Stomach (tissue), 8 donors: ENCODE measurements at regions not wholly inside any gene's neighbourhood (a gene's known extent, or its start where the extent isn't known, plus 50 kb on each side); places are given as distances from the start of the nearest gene placed in this dataset.

ENCODE experiments used
- DNase-seq, 2 donors: peaks; one replicate each; pipeline versions ENCODE4 v3.0.0 to v3.0.0-alpha.2; 2013 to 2019
- H3K27ac ChIP-seq, 5 donors: fragments of 200-600 bp in 4 of 5; sonication (generic) in 4 of 5; one replicate each; pipeline ENCODE4 v1.5.1; 2013 to 2019; ENCODE audit warnings: mild to moderate bottlenecking in 1 of 5, moderate library complexity in 1 of 5
- H3K27me3 ChIP-seq, 3 donors: fragments of 200-600 bp; sonication (generic); one replicate each; pipeline ENCODE4 v1.5.1; 2017 to 2019; ENCODE audit warnings: mixed run types in 1 of 3
- H3K36me3 ChIP-seq, 4 donors: fragments of 200-600 bp; sonication (generic); 1 replicate in 3 of 4; 2 replicates in 1 of 4; pipeline ENCODE4 v1.5.1; 2016 to 2019
- H3K4me1 ChIP-seq, 4 donors: fragments of 200-600 bp; sonication (generic); one replicate each; pipeline ENCODE4 v1.5.1; 2016 to 2019
- H3K4me3 ChIP-seq, 4 donors: fragments of 200-600 bp; sonication (generic) in 3 of 4; one replicate each; pipeline ENCODE4 v1.5.1; 2016 to 2019; ENCODE audit warnings: mild to moderate bottlenecking in 1 of 4
- H3K9me3 ChIP-seq, 4 donors: fragments of 200-600 bp; sonication (generic); one replicate each; pipeline ENCODE4 v1.5.1; 2016 to 2019
- CTCF ChIP-seq, 7 experiments: fragments of 450-650 bp in 4 of 7; fragments of 200-600 bp in 3 of 7; sonication (generic) in 3 of 7; IDR thresholded peaks; one replicate each; pipeline ENCODE4 v1.5.1; 2016 to 2019; ENCODE audit warnings: antibody characterized with exemption in 7 of 7, control low read depth in 2 of 7, mild to moderate bottlenecking in 1 of 7
- EP300 ChIP-seq: sonication (generic); formaldehyde crosslinking; IDR thresholded peaks from one replicate; pipeline ENCODE4 v1.6.1; 2017; ENCODE audit warnings: antibody characterized with exemption
- POLR2A ChIP-seq, 4 donors: fragments of 450-650 bp; IDR thresholded peaks; one replicate each; pipeline ENCODE4 v1.6.1; 2016; ENCODE audit warnings: antibody characterized with exemption in 4 of 4, control low read depth in 2 of 4, mild to moderate bottlenecking in 1 of 4, moderate library complexity in 1 of 4
- POLR2AphosphoS5 ChIP-seq, 3 donors: sonication (generic); formaldehyde crosslinking; IDR thresholded peaks; one replicate each; pipeline ENCODE4 v1.6.1; 2016; ENCODE audit warnings: antibody characterized with exemption in 3 of 3
- WGBS, 5 donors: extraction: QIAGEN DNeasy Blood & Tissue Kit in 3 of 5; methylation state at CpG; one replicate each; pipeline versions ENCODE4 v1.1.5 to v1.1.7; 2013 to 2018; 5-methylcytosine and 5-hydroxymethylcytosine counted together
- intact Hi-C: fragments of 100-400 bp; cut with DNase I; formaldehyde crosslinking; loops from one replicate; pipeline ENCODE4 v1.15.1; 2023; ENCODE audit warnings: low total_unique reads
- donor health status: healthy with polysubstance abuse.
- donor health status: Bipolar disorder and iron deficiency.
- donor health status: healthy.

- H3K27ac ChIP-seq: no peak overlapping the region
- no peaks in the 10 kb centered on the region for H3K4me1 ChIP-seq
- TF ChIP-seq POLR2A (IDR thresholded peaks at IDR 0.05): no peak
- TF ChIP-seq EP300: no peak
- TF ChIP-seq CTCF (IDR thresholded peaks at IDR 0.05): no peak
- no peak for TF ChIP-seq POLR2AphosphoS5 (IDR thresholded peaks at IDR 0.05)
- DNase-seq: no peak
- no peaks in the 10 kb centered on the region for H3K36me3 ChIP-seq
- no peak overlapping the region for H3K4me3 ChIP-seq
- H3K27me3 ChIP-seq: no peaks in the 10 kb centered on the region
- 59 to 67% (median 63%) methylated on average over 22 to 23 of the region's 23 CpGs for WGBS, 5 donors
- H3K9me3 ChIP-seq: no peaks in the 10 kb centered on the region
- intact Hi-C loops: no loop called here
Measured at GRCh38 chr2:5453220-5454050, 238.7 kb upstream of the SOX11 start.

- no peak overlapping the region for H3K27ac ChIP-seq
- H3K27me3 ChIP-seq: no peaks in the 10 kb centered on the region
- H3K4me3 ChIP-seq: no peak overlapping the region
- no peaks in the 10 kb centered on the region for H3K4me1 ChIP-seq
- TF ChIP-seq EP300 (no peak), POLR2A (IDR thresholded peaks at IDR 0.05) (no peak), CTCF (IDR thresholded peaks at IDR 0.05) (no peak), POLR2AphosphoS5 (IDR thresholded peaks at IDR 0.05) (no peak)
- intact Hi-C loops: no loop called here
- DNase-seq: no peak
- 41 to 66% (median 62%) methylated on average over 3 to 4 of the region's 4 CpGs for WGBS, 5 donors
- H3K36me3 ChIP-seq: no peaks in the 10 kb centered on the region
- H3K9me3 ChIP-seq: no peaks in the 10 kb centered on the region
Measured at GRCh38 chr2:5454051-5454390, 238.2 kb upstream of the SOX11 start.

- no peak overlapping the region for H3K4me3 ChIP-seq
- no peaks in the 10 kb centered on the region for H3K4me1 ChIP-seq
- TF ChIP-seq POLR2A (IDR thresholded peaks at IDR 0.05) (no peak), CTCF (IDR thresholded peaks at IDR 0.05) (no peak), EP300 (no peak), POLR2AphosphoS5 (IDR thresholded peaks at IDR 0.05) (no peak)
- H3K36me3 ChIP-seq: no peaks in the 10 kb centered on the region
- 84 to 90% (median 89%) methylated on average over 6 of the region's 6 CpGs for WGBS, 5 donors
- no peaks in the 10 kb centered on the region for H3K9me3 ChIP-seq
- intact Hi-C loops: no loop called here
- no peak for DNase-seq
- H3K27me3 ChIP-seq: no peaks in the 10 kb centered on the region
- no peak overlapping the region for H3K27ac ChIP-seq
Measured at GRCh38 chr2:5459041-5459440, 233.1 kb upstream of the SOX11 start.

GRCh38 chr2:5464657-5465056, 227.5 kb upstream of the SOX11 start:
- 76 to 82% (median 79%) methylated on average over 5 of the region's 5 CpGs for WGBS, 5 donors

More at GRCh38 chr2:5464657-5465056, 227.5 kb upstream of the SOX11 start:
- TF ChIP-seq POLR2AphosphoS5 (IDR thresholded peaks at IDR 0.05) (no peak), EP300 (no peak), CTCF (IDR thresholded peaks at IDR 0.05) (no peak), POLR2A (IDR thresholded peaks at IDR 0.05) (no peak)
- Histone ChIP-seq H3K4me1 (no peaks in the 10 kb centered on the region), H3K36me3 (no peaks in the 10 kb centered on the region), H3K27me3 (no peaks in the 10 kb centered on the region), H3K9me3 (no peaks in the 10 kb centered on the region), H3K27ac (no peak overlapping the region), H3K4me3 (no peak overlapping the region)
- intact Hi-C loops: no loop called here
- DNase-seq: no peak
